DMS53 (cell line): ENCODE measurements at regions not wholly inside any gene's neighbourhood (a gene's known extent, or its start where the extent isn't known, plus 50 kb on each side); places are given as distances from the start of the nearest gene placed in this dataset.
"Not testable (repeated sequence)": the region's sequence is repeated elsewhere in the genome, so short reads cannot be mapped to it uniquely, and the experiment has no call there.

ENCODE experiments used
- DNase-seq: peaks from one replicate; lab custom pipeline; 2025; lab: John Stamatoyannopoulos, UW

GRCh38 chrX:737021-737420 lies 106.4 kb downstream of the SHOX start:
- DNase-seq = not testable (repeated sequence)

GRCh38 chrX:734362-734761 lies 103.8 kb downstream of the SHOX start:
- DNase-seq = no peak

GRCh38 chrX:733961-734360 lies 103.4 kb downstream of the SHOX start:
- DNase-seq = no peak

DNA sequence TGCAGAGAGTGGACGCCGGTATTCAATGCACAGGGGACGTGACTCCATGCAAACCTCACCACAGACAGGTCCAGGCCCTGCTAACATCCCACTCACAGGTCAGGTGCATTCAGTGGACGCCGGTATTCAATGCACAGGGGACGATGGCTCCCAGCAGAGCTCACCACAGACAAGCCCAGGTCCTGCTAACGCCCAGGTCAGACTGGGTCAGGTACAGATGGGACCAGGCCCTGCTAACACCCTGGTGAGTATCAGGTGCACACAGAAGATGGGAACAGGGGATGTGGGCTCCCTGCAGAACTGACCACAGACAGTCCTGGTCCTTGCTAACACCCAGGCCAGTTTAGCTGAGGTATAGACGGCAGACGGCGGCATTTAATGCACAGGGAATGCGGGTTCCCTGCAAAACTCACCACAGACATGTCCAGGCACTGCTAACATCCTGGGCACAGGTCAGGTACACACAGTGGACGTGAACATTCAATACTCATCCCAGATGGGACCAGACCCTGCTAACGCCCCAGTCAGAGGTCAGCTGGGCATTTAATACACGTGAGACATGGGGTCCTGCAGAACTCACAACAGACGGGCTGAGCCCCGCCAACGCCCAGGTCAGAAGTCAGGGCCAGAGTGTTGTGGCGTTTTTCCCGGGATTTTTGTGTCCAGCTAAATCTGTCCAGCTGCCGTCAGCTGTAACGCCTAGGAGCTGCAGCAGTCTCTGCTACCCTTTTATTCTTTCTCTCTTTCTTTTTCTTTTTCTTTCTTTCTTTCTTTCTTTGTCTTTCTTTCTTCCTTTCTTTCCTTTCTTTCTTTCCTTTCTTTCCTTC lies 99.2 kb downstream of the SHOX start:
- DNase-seq = no peak

DNA sequence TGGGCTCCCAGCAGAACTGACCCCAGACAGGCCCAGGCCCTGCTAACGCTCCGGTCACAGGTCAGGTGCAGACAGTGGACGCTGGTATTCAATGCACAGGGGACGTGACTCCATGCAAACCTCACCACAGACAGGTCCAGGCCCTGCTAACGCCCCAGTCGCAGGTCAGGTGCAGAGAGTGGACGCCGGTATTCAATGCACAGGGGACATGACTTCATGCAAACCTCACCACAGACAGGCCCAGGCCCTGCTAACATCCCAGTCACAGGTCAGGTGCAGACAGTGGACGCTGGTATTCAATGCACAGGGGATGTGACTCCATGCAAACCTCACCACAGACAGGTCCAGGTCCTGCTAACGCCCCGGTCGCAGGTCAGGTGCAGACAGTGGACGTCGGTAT lies 98.5 kb downstream of the SHOX start:
- DNase-seq = not testable (repeated sequence)

DNA sequence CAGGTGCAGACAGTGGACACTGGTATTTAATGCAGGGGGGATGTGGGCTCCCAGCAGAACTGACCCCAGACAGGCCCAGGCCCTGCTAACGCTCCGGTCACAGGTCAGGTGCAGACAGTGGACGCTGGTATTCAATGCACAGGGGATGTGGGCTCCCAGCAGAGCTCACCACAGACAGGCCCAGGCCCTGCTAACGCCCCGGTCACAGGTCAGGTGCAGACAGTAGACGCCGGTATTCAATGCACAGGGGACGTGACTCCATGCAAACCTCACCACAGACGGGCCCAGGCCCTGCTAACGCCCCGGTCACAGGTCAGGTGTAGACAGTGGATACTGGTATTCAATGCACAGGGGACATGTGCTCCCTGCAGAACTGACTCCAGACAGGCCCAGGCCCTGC lies 98.0 kb downstream of the SHOX start:
- DNase-seq = not testable (repeated sequence)

- no peak for DNase-seq
These were observed 97.4 kb downstream of the SHOX start for GRCh38 chrX:727738-728621.

- no peak for DNase-seq
These were observed 95.4 kb downstream of the SHOX start for GRCh38 chrX:725971-726370.

- no peak for DNase-seq
These were observed 93.7 kb downstream of the SHOX start for GRCh38 chrX:724256-724655.

GRCh38 chrX:723781-724180 lies 93.2 kb downstream of the SHOX start:
- no peak for DNase-seq

DNA sequence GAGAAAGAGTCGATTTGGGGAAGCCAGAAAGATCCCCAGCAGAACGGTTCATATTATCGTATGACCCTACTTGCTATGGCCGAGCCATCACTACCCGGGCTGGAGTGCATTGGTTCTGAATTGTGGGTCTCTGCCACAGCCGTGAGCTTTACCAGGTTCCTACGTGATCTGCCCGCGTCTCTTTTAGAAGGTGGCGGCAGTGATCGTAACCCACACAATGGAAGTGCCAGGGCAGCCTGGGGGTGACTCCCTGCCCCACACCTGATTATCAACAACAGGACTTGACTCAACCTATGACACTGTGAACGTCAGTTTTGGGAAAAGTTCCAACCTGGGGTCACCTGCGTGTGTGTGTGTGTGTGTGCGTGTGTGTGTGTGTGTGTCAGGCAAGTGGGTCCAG lies 90.8 kb downstream of the SHOX start:
- DNase-seq = no peak

GRCh38 chrX:720825-721224 lies 90.2 kb downstream of the SHOX start:
- no peak for DNase-seq

DNA sequence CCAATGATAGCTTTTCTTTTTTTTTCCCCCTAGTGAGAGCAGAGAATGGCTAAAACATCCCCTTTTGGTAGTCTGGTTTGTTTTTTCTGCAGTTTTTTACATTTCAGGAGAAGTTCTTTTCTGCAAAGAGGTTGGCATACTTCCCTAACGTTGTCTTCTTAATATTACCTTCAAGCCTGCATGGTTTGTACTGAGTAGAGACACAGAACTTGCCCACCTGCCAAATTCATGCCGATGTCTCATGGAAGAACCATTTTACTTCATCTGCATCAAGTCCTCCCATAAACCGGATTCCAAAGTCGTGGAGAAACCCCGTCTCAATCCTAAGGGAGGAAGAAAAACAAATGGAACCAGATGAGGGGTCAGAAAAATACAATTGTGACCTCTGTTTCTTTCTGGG lies 89.7 kb downstream of the SHOX start:
- DNase-seq = no peak

GRCh38 chrX:716136-716535 lies 85.5 kb downstream of the SHOX start:
- no peak for DNase-seq

GRCh38 chrX:714131-714530 lies 83.5 kb downstream of the SHOX start:
- no peak for DNase-seq
